Mesothelial cell of epicardium (in vitro differentiated cells): ENCODE measurements at regions not wholly inside any gene's neighbourhood (a gene's known extent, or its start where the extent isn't known, plus 50 kb on each side); places are given as distances from the start of the nearest gene placed in this dataset.

ENCODE experiments used
- DNase-seq, 2 experiments: peaks; one replicate each; pipeline ENCODE4 v3.0.0; 2021; ENCODE audit warnings: low spot score in 2 of 2; ENCODE audit not compliant: unreplicated experiment in 2 of 2
- H3K27ac Mint-ChIP-seq: 2 replicates; pipeline ENCODE4 v1.8.0; 2021; ENCODE audit warnings: mixed read lengths
- H3K27me3 Mint-ChIP-seq: 2 replicates; pipeline ENCODE4 v1.8.0; 2021; ENCODE audit warnings: low read depth, mixed read lengths
- H3K36me3 Mint-ChIP-seq: 2 replicates; pipeline ENCODE4 v1.8.0; 2021; ENCODE audit warnings: mixed read lengths
- H3K4me1 Mint-ChIP-seq: 2 replicates; pipeline ENCODE4 v1.8.0; 2021; ENCODE audit warnings: mixed read lengths
- H3K4me3 Mint-ChIP-seq: 2 replicates; pipeline ENCODE4 v1.8.0; 2021; ENCODE audit warnings: mild to moderate bottlenecking, moderate library complexity, mixed read lengths
- H3K9me3 Mint-ChIP-seq: 2 replicates; pipeline ENCODE4 v1.8.0; 2021; ENCODE audit warnings: mixed read lengths
- TF ChIP-seq, protein P1 (sequence below): fragments of 200-600 bp; sonication (generic); IDR thresholded peaks from one replicate; pipeline ENCODE4 v1.5.0; 2021; ENCODE audit warnings: antibody characterized with exemption; ENCODE audit not compliant: unreplicated experiment

DNA sequence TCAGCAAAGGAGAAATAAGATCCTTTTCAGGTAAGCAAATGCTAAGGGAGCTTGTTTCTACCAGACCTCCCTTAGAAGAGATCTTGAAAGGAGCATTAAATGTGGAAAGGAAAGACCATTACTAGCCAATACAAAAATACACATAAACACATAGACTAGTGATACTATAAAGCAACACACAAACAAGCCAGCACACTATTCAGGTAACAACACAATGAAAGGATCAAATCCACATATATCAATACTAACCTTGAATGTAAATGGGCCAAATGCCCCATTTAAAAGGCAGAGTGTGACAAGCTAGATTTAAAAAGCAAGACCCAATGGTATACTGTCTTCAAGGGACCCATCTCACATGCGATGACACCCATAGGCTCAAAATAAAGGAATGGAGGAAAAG lies 317.6 kb downstream of the TBL1XR1 start:
- Mint-ChIP-seq H3K27me3 (no peaks in the 10 kb centered on the region), H3K27ac (no peak overlapping the region), H3K4me1 (no peaks in the 10 kb centered on the region), H3K4me3 (no peak overlapping the region), H3K9me3 (peaks cover 61% of the 10 kb centered on the region), H3K36me3 (peaks cover 23% of the 10 kb centered on the region)
- TF ChIP-seq, protein P1, sequence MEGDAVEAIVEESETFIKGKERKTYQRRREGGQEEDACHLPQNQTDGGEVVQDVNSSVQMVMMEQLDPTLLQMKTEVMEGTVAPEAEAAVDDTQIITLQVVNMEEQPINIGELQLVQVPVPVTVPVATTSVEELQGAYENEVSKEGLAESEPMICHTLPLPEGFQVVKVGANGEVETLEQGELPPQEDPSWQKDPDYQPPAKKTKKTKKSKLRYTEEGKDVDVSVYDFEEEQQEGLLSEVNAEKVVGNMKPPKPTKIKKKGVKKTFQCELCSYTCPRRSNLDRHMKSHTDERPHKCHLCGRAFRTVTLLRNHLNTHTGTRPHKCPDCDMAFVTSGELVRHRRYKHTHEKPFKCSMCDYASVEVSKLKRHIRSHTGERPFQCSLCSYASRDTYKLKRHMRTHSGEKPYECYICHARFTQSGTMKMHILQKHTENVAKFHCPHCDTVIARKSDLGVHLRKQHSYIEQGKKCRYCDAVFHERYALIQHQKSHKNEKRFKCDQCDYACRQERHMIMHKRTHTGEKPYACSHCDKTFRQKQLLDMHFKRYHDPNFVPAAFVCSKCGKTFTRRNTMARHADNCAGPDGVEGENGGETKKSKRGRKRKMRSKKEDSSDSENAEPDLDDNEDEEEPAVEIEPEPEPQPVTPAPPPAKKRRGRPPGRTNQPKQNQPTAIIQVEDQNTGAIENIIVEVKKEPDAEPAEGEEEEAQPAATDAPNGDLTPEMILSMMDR = no peak
- no peak for DNase-seq

DNA sequence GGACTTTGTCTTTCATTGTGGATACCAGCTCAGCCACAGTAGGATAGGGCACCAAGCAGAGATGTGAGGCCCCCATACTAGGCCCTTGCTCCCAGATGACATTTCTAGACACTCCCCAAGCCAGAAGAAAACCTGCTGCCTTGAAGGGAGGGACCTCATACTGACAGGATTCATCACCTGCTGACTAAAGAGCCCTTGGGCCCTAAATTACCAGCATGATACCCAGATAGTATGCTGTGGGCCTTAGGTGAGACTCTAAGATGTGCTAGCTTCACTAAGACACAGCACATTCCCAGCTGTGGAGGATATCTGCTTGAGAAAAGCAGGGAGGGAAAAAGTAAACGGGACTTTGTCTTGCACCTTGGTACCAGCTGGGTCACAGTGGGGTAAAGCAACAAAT lies 324.0 kb downstream of the TBL1XR1 start:
- H3K27ac Mint-ChIP-seq = no peak overlapping the region
- no peak overlapping the region for H3K4me3 Mint-ChIP-seq
- no peaks in the 10 kb centered on the region for H3K27me3 Mint-ChIP-seq
- TF ChIP-seq, protein P1 = no peak
- H3K9me3 Mint-ChIP-seq = peaks cover 35% of the 10 kb centered on the region
- H3K36me3 Mint-ChIP-seq = peaks cover 19% of the 10 kb centered on the region
- DNase-seq = no peak
- H3K4me1 Mint-ChIP-seq = peaks cover 9% of the 10 kb centered on the region

DNA sequence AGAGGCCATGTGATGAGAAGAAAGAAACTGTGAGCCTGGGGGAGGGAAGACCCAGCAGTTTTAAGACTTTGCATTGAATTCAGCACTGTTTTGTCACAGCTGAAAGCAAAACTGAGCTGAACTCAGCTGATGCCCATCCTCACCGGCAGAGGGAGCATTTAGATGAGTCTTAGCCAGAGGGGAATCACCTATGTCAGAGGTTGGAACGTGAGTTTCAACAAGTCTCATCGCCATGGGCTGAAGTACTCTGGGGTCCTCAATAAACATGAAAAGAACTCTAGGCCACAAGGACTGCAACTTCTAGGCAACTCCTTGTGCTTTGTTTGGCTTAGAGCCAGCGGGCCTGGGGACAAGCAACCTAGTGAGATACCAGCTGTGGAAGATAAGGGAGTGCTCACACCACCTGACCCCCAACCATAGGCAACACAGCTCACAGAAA lies 324.5 kb downstream of the TBL1XR1 start:
- no peak overlapping the region for H3K4me3 Mint-ChIP-seq
- no peak for DNase-seq

DNA sequence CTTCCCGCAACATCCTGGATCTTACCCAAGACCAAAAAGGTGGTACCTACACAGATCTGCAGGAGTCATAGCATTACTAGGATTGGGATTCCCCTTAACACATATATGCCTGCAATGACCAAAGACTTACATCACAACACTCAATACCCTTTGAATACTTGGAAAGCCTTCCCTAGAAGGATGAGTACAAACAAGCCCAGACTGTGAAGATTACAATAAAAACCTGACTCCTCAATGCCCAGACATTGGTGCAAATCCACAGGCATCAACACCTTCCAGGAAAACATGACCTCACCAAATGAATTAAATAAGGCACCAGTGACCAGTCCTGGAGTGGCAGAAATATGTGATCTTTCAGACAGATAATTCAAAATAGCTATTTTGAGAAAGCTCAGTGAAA lies 326.8 kb downstream of the TBL1XR1 start:
- Mint-ChIP-seq H3K27ac (no peak overlapping the region), H3K27me3 (no peaks in the 10 kb centered on the region), H3K4me3 (no peak overlapping the region), H3K4me1 (peaks cover 9% of the 10 kb centered on the region), H3K9me3 (peaks cover 27% of the 10 kb centered on the region), H3K36me3 (peaks cover 13% of the 10 kb centered on the region)
- TF ChIP-seq, protein P1 = no peak
- no peak for DNase-seq

More for the DNA sequence above, 324.5 kb downstream of the TBL1XR1 start:
- peaks cover 19% of the 10 kb centered on the region for H3K36me3 Mint-ChIP-seq
- peaks cover 9% of the 10 kb centered on the region for H3K4me1 Mint-ChIP-seq
- no peaks in the 10 kb centered on the region for H3K27me3 Mint-ChIP-seq
- peak overlapping the region; percentile 28 for H3K27ac Mint-ChIP-seq
- peaks cover 34% of the 10 kb centered on the region for H3K9me3 Mint-ChIP-seq
- TF ChIP-seq, protein P1 = peak; percentile 80

DNA sequence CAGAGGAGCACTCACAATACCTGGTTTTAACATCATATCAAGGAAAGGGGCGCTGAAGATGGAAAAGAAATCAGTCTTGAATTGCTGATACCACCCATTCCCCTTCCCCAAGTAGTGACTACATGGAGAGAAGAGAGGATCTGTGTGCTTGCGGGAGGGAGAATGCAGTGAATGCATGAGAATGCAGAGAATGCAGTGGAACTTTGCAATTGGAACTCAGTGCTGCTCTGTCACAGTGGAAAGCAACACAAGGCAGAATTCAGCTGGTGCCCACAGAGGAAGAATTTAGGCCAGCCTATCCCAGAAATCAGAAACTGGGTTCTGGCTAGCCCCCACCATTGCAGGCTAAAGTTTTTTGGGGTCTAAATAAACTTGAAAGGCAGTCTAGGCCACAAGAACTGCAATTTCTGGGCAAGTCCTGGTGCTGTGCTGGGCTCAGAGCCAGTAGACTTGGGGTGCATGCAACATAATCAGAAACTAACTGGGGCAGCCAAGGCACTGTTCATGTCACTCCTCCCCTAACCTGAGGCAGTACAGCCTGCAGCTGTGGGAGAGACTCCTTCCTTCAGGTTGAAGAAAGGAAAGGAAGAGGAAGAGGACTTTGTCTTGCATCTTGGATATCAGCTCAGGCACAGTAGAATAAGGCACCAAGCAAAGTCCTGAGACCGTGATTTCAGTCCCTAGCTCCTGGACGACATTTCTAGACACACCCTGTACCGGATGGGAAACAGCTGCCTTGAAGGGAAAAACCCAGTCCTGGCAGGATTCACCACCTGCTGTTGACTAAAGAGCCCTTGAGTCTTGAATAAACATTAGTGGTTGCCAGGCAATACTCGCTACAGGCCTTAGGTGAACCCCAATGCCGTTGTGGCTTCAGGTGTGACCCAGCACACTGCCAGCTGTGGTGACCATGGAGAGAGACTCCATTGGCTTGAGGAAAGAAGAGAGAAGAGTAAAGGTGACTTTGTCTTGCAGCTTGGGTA lies 329.3 kb downstream of the TBL1XR1 start:
- TF ChIP-seq, protein P1 = no peak
- no peak overlapping the region for H3K27ac Mint-ChIP-seq
- peaks cover 45% of the 10 kb centered on the region for H3K9me3 Mint-ChIP-seq

More for the DNA sequence above, 329.3 kb downstream of the TBL1XR1 start:
- H3K36me3 Mint-ChIP-seq = peaks cover 13% of the 10 kb centered on the region
- no peak overlapping the region for H3K4me3 Mint-ChIP-seq
- DNase-seq = no peak
- no peaks in the 10 kb centered on the region for H3K27me3 Mint-ChIP-seq
- peaks cover 8% of the 10 kb centered on the region for H3K4me1 Mint-ChIP-seq
